HepG2 (cell line): ENCODE measurements at regions not wholly inside any gene's neighbourhood (a gene's known extent, or its start where the extent isn't known, plus 50 kb on each side); places are given as distances from the start of the nearest gene placed in this dataset.

Experiments used
- ATAC-seq: fragments of 200-7000 bp; cut with Tn5 transposase; 3 replicates; pipeline ENCODE4 v1.9.1; 2020; ENCODE audit warnings: mild to moderate bottlenecking, moderate library complexity
- BruUV-seq: library from RNA; stranded (reverse); fragments of 400-500 nt; replicated peaks from 2 replicates; lab custom pipeline; 2021; lab: Mats Ljungman, UMichigan
- CTCF ChIA-PET: fragments of 300-600 bp; formaldehyde crosslinking; extraction: SDS; loops from one replicate; lab custom pipeline; 2021; ENCODE audit warnings: low total read pairs, inconsistent platforms, low intra/inter-chr PET ratio; lab: Yijun Ruan, JAX
- POLR2A ChIA-PET: fragments of 350-600 bp; sonication (Branson Sonifier 250); formaldehyde crosslinking; loops from one replicate; lab custom pipeline; 2020; ENCODE audit warnings: antibody characterized with exemption, inconsistent platforms; lab: Yijun Ruan, JAX
- DNase-seq: peaks from one replicate; pipeline ENCODE4 v3.0.0-alpha.2; 2015; ENCODE audit warnings: low spot score
- FAIRE-seq: peaks from 3 replicates; lab custom pipeline; 2011; peaks lifted over from hg19 to GRCh38; lab: Jason Lieb, UNC
- H2AFZ ChIP-seq: one replicate; pipeline ENCODE4 v1.6.1; 2011; ENCODE audit warnings: low read length, inconsistent platforms
- H3K27ac ChIP-seq: fragments of 300-600 bp; 3 replicates; pipeline ENCODE4 v1.8.0; 2011; ENCODE audit warnings: mixed run types, mild to moderate bottlenecking, mixed read lengths, low read length, inconsistent platforms; ENCODE audit not compliant: insufficient read depth; ENCODE audit errors: extremely low read length
- H3K27me3 ChIP-seq, 2 experiments: fragments of 200-600 bp in 1 of 2; 2 replicates in 1 of 2; 3 replicates in 1 of 2; pipeline versions ENCODE4 v1.6.0 to v1.8.0; 2011; ENCODE audit warnings: low read length in 2 of 2, mild to moderate bottlenecking in 2 of 2, moderate library complexity in 2 of 2, inconsistent platforms in 1 of 2; ENCODE audit not compliant: insufficient read depth in 2 of 2, control insufficient read depth in 1 of 2
- H3K36me3 ChIP-seq, 2 experiments: fragments of 200-600 bp in 1 of 2; replicated peaks in 1 of 2; 2 replicates in 1 of 2; 3 replicates in 1 of 2; pipeline versions ENCODE4 v1.5.1 to v1.8.0; 2011; ENCODE audit warnings: low read length in 2 of 2, inconsistent platforms in 1 of 2; ENCODE audit not compliant: insufficient read depth in 2 of 2, control insufficient read depth in 1 of 2
- H3K4me1 ChIP-seq: 2 replicates; pipeline ENCODE4 v1.5.1; 2012; ENCODE audit warnings: low read length, inconsistent platforms; ENCODE audit not compliant: insufficient read depth
- H3K4me2 ChIP-seq: 2 replicates; pipeline ENCODE4 v1.6.0; 2011; ENCODE audit warnings: low read depth, low read length, inconsistent platforms
- H3K4me3 ChIP-seq, 3 experiments: fragments of 200-600 bp in 1 of 3; sonication (generic), shearing (Covaris generic) in 1 of 3; replicated peaks in 1 of 3; 2 replicates each; pipeline ENCODE4 v1.5.1; 2011 to 2016; ENCODE audit warnings: low read length in 3 of 3, inconsistent platforms in 2 of 3, low read depth in 2 of 3, mild to moderate bottlenecking in 2 of 3, control low read depth in 1 of 3, mixed read lengths in 1 of 3; ENCODE audit not compliant: insufficient read depth in 1 of 3
- H3K79me2 ChIP-seq: one replicate; pipeline ENCODE4 v1.6.1; 2011; ENCODE audit warnings: low read length, inconsistent platforms; ENCODE audit not compliant: insufficient read depth
- H3K9ac ChIP-seq: 2 replicates; pipeline ENCODE4 v1.6.0; 2011; ENCODE audit warnings: mild to moderate bottlenecking, low read depth, low read length, inconsistent platforms; ENCODE audit not compliant: insufficient read depth
- H3K9me3 ChIP-seq: 2 replicates; pipeline ENCODE4 v1.5.1; 2012; ENCODE audit warnings: mild to moderate bottlenecking, low read length
- H4K20me1 ChIP-seq: 2 replicates; pipeline ENCODE4 v1.6.0; 2011; ENCODE audit warnings: inconsistent platforms, mild to moderate bottlenecking, low read length, moderate library complexity; ENCODE audit not compliant: insufficient read depth
- MXI1 ChIP-seq: IDR thresholded peaks from 3 replicates; pipeline ENCODE4 v1.6.1; 2012; ENCODE audit warnings: low read depth, low read length, inconsistent platforms, borderline replicate concordance
- ZNF124 ChIP-seq: sonication (generic); formaldehyde crosslinking; IDR thresholded peaks from 2 replicates; pipeline ENCODE4 v1.4.0; 2020; ENCODE audit warnings: missing genetic modification reagents
- ZNF224 ChIP-seq: sonication (generic); formaldehyde crosslinking; IDR thresholded peaks from 2 replicates; pipeline ENCODE4 v1.5.0; 2020; ENCODE audit warnings: mild to moderate bottlenecking, missing genetic modification reagents
- ZNF253 ChIP-seq: sonication (generic); formaldehyde crosslinking; IDR thresholded peaks from 2 replicates; pipeline ENCODE4 v1.8.0; 2022; ENCODE audit warnings: mild to moderate bottlenecking, missing genetic modification reagents, borderline replicate concordance
- in situ Hi-C: cut with HindIII; loops from 2 replicates; pipeline ENCODE4 v1.10.0; 2017; ENCODE audit warnings: low pct_unique_long_range_greater_than_20kb; ENCODE audit not compliant: extremely low pct_ligation_motif_present
- intact Hi-C: fragments of 100-400 bp; cut with micrococcal nuclease; formaldehyde crosslinking; loops from one replicate; pipeline ENCODE4 v1.10.0; 2022; ENCODE audit not compliant: unreplicated experiment
- TF ChIP-seq, protein P1 (sequence below): sonication (generic); formaldehyde crosslinking; IDR thresholded peaks from 2 replicates; pipeline ENCODE4 v1.5.1; 2020; ENCODE audit warnings: mild to moderate bottlenecking, missing genetic modification reagents, borderline replicate concordance

DNA sequence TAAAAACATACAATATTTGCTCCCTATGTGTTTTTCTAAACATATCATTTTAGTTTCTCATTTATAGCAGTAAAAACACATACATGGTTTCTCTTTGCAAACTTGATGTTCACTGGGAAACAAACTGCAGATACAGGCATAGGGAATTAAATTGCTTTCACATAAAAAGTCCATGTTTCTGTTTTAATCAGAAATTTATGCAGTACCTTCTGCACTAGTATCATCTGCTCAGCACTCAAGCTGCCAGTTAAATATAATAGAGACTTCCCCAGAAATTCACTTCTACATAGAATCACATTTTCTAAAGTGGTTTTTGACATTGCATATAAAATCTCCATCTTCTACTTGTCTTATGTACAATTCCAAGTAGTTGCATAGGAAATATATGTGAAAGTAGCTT is 1107.3 kb upstream of the NRXN1 start:
- POLR2A ChIA-PET, result no interaction called here
- no TSS peak for BruUV-seq

More for the DNA sequence above, 1107.3 kb upstream of the NRXN1 start:
- CTCF ChIA-PET, result no interaction called here
- no peak for ATAC-seq
- no peaks in the 10 kb centered on the region for H4K20me1 ChIP-seq
- H3K4me2 ChIP-seq, result no peak overlapping the region
- H3K9me3 ChIP-seq, result peaks cover 40% of the 10 kb centered on the region
- no peaks in the 10 kb centered on the region for H3K36me3 ChIP-seq
- H3K4me1 ChIP-seq, result no peaks in the 10 kb centered on the region
- FAIRE-seq, result no peak
- H3K79me2 ChIP-seq, result no peaks in the 10 kb centered on the region
- intact Hi-C loops (no loop called here), in situ Hi-C loops (no loop called here)
- no peak overlapping the region for H2AFZ ChIP-seq
- H3K9ac ChIP-seq, result no peak overlapping the region
- no peaks in the 10 kb centered on the region for H3K27me3 ChIP-seq
- TF ChIP-seq, protein P1, sequence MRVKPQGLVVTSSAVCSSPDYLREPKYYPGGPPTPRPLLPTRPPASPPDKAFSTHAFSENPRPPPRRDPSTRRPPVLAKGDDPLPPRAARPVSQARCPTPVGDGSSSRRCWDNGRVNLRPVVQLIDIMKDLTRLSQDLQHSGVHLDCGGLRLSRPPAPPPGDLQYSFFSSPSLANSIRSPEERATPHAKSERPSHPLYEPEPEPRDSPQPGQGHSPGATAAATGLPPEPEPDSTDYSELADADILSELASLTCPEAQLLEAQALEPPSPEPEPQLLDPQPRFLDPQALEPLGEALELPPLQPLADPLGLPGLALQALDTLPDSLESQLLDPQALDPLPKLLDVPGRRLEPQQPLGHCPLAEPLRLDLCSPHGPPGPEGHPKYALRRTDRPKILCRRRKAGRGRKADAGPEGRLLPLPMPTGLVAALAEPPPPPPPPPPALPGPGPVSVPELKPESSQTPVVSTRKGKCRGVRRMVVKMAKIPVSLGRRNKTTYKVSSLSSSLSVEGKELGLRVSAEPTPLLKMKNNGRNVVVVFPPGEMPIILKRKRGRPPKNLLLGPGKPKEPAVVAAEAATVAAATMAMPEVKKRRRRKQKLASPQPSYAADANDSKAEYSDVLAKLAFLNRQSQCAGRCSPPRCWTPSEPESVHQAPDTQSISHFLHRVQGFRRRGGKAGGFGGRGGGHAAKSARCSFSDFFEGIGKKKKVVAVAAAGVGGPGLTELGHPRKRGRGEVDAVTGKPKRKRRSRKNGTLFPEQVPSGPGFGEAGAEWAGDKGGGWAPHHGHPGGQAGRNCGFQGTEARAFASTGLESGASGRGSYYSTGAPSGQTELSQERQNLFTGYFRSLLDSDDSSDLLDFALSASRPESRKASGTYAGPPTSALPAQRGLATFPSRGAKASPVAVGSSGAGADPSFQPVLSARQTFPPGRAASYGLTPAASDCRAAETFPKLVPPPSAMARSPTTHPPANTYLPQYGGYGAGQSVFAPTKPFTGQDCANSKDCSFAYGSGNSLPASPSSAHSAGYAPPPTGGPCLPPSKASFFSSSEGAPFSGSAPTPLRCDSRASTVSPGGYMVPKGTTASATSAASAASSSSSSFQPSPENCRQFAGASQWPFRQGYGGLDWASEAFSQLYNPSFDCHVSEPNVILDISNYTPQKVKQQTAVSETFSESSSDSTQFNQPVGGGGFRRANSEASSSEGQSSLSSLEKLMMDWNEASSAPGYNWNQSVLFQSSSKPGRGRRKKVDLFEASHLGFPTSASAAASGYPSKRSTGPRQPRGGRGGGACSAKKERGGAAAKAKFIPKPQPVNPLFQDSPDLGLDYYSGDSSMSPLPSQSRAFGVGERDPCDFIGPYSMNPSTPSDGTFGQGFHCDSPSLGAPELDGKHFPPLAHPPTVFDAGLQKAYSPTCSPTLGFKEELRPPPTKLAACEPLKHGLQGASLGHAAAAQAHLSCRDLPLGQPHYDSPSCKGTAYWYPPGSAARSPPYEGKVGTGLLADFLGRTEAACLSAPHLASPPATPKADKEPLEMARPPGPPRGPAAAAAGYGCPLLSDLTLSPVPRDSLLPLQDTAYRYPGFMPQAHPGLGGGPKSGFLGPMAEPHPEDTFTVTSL (CRISPR knock-in tag), result no peak
- TF ChIP-seq ZNF124 (CRISPR knock-in tag) (no peak), ZNF253 (no peak), MXI1 (no peak), ZNF224 (no peak)
- H3K4me3 ChIP-seq, result no peak overlapping the region
- no peak overlapping the region for H3K27ac ChIP-seq
- DNase-seq, result no peak
